Upper lobe of left lung (tissue), 6 donors: ENCODE measurements at regions not wholly inside any gene's neighbourhood (a gene's known extent, or its start where the extent isn't known, plus 50 kb on each side); places are given as distances from the start of the nearest gene placed in this dataset.

Source experiments
- ATAC-seq, 2 donors: fragments of 200-7000 bp; cut with Tn5 transposase; one replicate each; pipeline ENCODE4 v1.9.1; 2022; ENCODE audit warnings: mild to moderate bottlenecking in 2 of 2, moderate library complexity in 2 of 2; ENCODE audit not compliant: low FRiP score in 2 of 2
- DNase-seq, 2 donors: peaks; one replicate each; pipeline ENCODE4 v3.0.0-alpha.2; 2019 to 2020
- H3K27ac ChIP-seq, 4 donors: fragments of 200-600 bp; sonication (generic); one replicate each; pipeline ENCODE4 v1.5.1; 2016 to 2019
- H3K27me3 ChIP-seq, 4 donors: fragments of 200-600 bp; sonication (generic); one replicate each; pipeline ENCODE4 v1.5.1; 2017 to 2019
- H3K36me3 ChIP-seq, 4 donors: fragments of 200-600 bp; sonication (generic); one replicate each; pipeline ENCODE4 v1.5.1; 2016 to 2019
- H3K4me1 ChIP-seq, 4 donors: fragments of 200-600 bp; sonication (generic); one replicate each; pipeline ENCODE4 v1.5.1; 2018 to 2019
- H3K4me3 ChIP-seq, 4 donors: fragments of 200-600 bp; sonication (generic); one replicate each; pipeline ENCODE4 v1.5.1; 2017 to 2019; ENCODE audit warnings: mild to moderate bottlenecking in 2 of 4, moderate library complexity in 1 of 4
- H3K9me3 ChIP-seq, 4 donors: fragments of 200-600 bp; sonication (generic); one replicate each; pipeline ENCODE4 v1.5.1; 2018 to 2019
- CTCF ChIP-seq, 6 experiments: fragments of 450-650 bp in 4 of 6; fragments of 200-600 bp in 2 of 6; sonication (generic) in 2 of 6; IDR thresholded peaks; one replicate each; pipeline ENCODE4 v1.5.1; 2016 to 2019; ENCODE audit warnings: antibody characterized with exemption in 6 of 6
- EP300 ChIP-seq, 4 donors: sonication (generic); formaldehyde crosslinking; IDR thresholded peaks; one replicate each; pipeline ENCODE4 v1.5.1; 2017; ENCODE audit warnings: antibody characterized with exemption in 4 of 4, control low read depth in 2 of 4
- POLR2A ChIP-seq, 4 donors: fragments of 450-650 bp; IDR thresholded peaks; one replicate each; pipeline ENCODE4 v1.5.1; 2016 to 2017; ENCODE audit warnings: antibody characterized with exemption in 4 of 4, mild to moderate bottlenecking in 2 of 4
- POLR2AphosphoS5 ChIP-seq, 2 donors: sonication (generic); formaldehyde crosslinking; IDR thresholded peaks; one replicate each; pipeline ENCODE4 v1.5.1; 2017; ENCODE audit warnings: antibody characterized with exemption in 2 of 2
- WGBS, 2 donors: methylation state at CpG; one replicate each; pipeline ENCODE4 v1.1.5; 2017 to 2018; 5-methylcytosine and 5-hydroxymethylcytosine counted together
- donor health status: DM: no; HTN: no; CAD: no; lungs with moderate emphysema.
- donor health status: DM: no; HTN: yes; CAD: no; lungs with severe emphysema.

- H3K4me1 ChIP-seq: no peaks in the 10 kb centered on the region
- H3K36me3 ChIP-seq: no peaks in the 10 kb centered on the region
- TF ChIP-seq EP300 (IDR thresholded peaks at IDR 0.05) (no peak), POLR2A (IDR thresholded peaks at IDR 0.05) (no peak), POLR2AphosphoS5 (IDR thresholded peaks at IDR 0.05) (no peak), CTCF (IDR thresholded peaks at IDR 0.05) (no peak)
- no peak for ATAC-seq
- no peaks in the 10 kb centered on the region for H3K27me3 ChIP-seq
- WGBS, 2 donors: 71 to 76% methylated on average over 2 of the region's 2 CpGs
- no peak overlapping the region for H3K4me3 ChIP-seq
- H3K9me3 ChIP-seq: peaks cover 0 to 8% (median 0%) of the 10 kb centered on the region in 4 donors
- DNase-seq: no peak
- no peak overlapping the region for H3K27ac ChIP-seq
Observed at GRCh38 chr14:39621223-39621622, 189.0 kb upstream of the FBXO33 start.

DNA sequence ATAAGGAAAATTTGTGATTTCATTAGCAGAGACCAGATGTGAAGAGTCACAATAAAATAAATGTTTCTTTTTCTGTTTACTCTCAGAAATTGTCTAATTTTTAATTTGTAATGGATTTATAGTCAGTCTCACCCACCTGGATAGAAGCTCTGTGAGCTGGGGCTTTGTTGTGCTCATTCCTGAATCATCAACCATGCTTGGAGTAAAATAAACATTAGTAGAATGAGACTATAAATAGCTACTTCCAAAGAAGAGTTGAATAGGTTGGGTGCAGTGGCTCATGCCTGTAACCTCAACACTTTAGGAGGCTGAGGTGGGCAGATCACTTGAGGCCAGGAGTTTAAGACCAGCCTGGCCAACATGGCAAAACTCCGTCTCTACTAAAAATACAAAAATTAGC, 185.3 kb upstream of the FBXO33 start:
- Histone ChIP-seq H3K4me1 (no peaks in the 10 kb centered on the region), H3K27me3 (no peaks in the 10 kb centered on the region), H3K27ac (no peak overlapping the region), H3K4me3 (no peak overlapping the region), H3K9me3 (peaks cover 0 to 4% (median 0%) of the 10 kb centered on the region in 4 donors), H3K36me3 (no peaks in the 10 kb centered on the region)
- ATAC-seq: no peak
- no peak for DNase-seq
- TF ChIP-seq POLR2AphosphoS5 (IDR thresholded peaks at IDR 0.05) (no peak), POLR2A (IDR thresholded peaks at IDR 0.05) (no peak), EP300 (IDR thresholded peaks at IDR 0.05) (no peak), CTCF (IDR thresholded peaks at IDR 0.05) (no peak)
- WGBS, 2 donors: 86 to 93% methylated on average over 1 of the region's 1 CpG

DNA sequence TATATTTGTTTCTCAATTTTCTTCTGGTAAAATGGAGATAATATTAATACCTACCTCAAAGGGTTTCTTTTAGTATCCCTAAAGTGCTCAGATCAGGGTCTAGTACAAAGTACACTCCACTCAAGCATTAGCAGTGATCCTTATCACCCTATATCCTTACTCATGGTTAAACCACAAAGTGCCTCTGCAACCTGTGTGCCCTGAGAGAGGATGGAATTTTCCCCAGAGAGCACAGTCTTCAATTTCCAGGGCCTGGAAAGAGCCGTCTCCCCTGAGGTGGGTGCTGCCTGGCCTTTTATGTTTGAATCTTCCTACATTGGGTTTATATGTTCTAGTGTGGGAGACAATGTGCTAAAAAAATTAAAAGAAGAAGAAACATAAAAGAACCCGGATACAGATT, 183.1 kb upstream of the FBXO33 start:
- Histone ChIP-seq H3K36me3 (no peaks in the 10 kb centered on the region), H3K4me3 (no peak overlapping the region), H3K4me1 (no peaks in the 10 kb centered on the region), H3K27me3 (no peaks in the 10 kb centered on the region), H3K9me3 (no peaks in the 10 kb centered on the region), H3K27ac (no peak overlapping the region)
- TF ChIP-seq CTCF (IDR thresholded peaks at IDR 0.05): no peak
- DNase-seq: no peak
- WGBS, 2 donors: 71 to 84% methylated on average over 2 of the region's 2 CpGs
- ATAC-seq: no peak

DNA sequence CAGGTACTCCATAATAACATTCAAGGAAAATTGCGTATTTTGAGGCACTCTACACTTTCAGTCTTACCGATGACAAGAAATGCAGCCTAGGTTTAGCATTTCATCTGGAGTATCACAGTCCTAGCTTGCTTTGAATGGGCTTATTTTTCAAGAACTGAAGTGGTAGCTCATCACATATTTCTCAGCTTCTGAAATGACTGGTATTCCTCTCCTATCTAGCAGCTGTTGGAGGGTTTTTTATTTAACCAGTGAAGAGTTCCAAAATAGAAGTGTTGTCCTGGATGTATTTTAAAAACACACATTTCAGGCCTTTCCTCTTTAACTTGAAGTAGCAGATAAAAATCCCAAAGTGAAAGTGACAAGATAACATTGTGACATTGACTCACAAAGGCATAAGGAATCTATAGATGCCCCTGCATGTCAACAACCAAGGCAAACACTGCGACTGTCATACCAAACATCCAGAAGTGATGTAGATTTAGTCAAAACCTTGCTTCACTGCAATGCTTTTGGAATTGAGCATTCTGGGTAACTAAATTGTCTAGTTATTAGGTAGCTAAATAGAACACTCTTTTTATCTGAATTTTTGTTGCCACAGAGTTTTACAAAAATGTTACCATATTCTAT, 182.2 kb upstream of the FBXO33 start:
- no peaks in the 10 kb centered on the region for H3K4me1 ChIP-seq
- no peak for DNase-seq
- H3K27ac ChIP-seq: no peak overlapping the region
- no peaks in the 10 kb centered on the region for H3K27me3 ChIP-seq
- no peak overlapping the region for H3K4me3 ChIP-seq
- no peak for TF ChIP-seq POLR2AphosphoS5 (IDR thresholded peaks at IDR 0.05)
- TF ChIP-seq POLR2A (IDR thresholded peaks at IDR 0.05): no peak
- TF ChIP-seq CTCF (IDR thresholded peaks at IDR 0.05): no peak
- no peak for TF ChIP-seq EP300 (IDR thresholded peaks at IDR 0.05)
- no peaks in the 10 kb centered on the region for H3K9me3 ChIP-seq
- no peak for ATAC-seq
- 70 to 83% methylated on average over 3 of the region's 3 CpGs for WGBS, 2 donors
- H3K36me3 ChIP-seq: no peaks in the 10 kb centered on the region

DNA sequence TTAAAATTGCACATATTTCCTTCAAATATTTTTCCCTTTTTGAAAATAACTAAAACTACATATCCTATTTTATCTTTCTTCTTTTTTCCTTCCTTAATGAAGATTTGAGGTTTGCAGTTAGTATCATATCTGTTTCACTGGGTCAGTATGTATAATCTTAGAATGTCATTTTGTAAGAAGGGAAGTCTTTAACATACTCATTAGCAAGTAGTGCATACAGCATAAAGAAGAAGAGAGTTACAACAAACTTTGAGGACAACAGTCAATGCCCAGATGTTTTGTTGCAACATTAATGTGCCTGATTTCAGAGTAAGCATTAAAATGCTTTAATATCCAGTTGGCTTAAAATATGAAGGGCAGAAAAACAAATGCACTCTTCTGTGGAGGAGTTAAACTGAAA, 176.9 kb upstream of the FBXO33 start:
- Histone ChIP-seq H3K36me3 (no peaks in the 10 kb centered on the region), H3K4me3 (no peak overlapping the region), H3K9me3 (no peaks in the 10 kb centered on the region), H3K27me3 (no peaks in the 10 kb centered on the region), H3K27ac (no peak overlapping the region), H3K4me1 (no peaks in the 10 kb centered on the region)
- DNase-seq (no peak), ATAC-seq (no peak)
- TF ChIP-seq EP300 (IDR thresholded peaks at IDR 0.05) (no peak), POLR2AphosphoS5 (IDR thresholded peaks at IDR 0.05) (no peak), POLR2A (IDR thresholded peaks at IDR 0.05) (no peak), CTCF (IDR thresholded peaks at IDR 0.05) (no peak)
